Activated naive CD8-positive, alpha-beta T cell treated with anti-CD3 and anti-CD28 coated beads for 36 hours (primary cell): ENCODE measurements at regions not wholly inside any gene's neighbourhood (a gene's known extent, or its start where the extent isn't known, plus 50 kb on each side); places are given as distances from the start of the nearest gene placed in this dataset.
A peak's percentile ranks its signal among the peaks of the same experiment; 100 is the strongest.
"Not testable (repeated sequence)": the region's sequence is repeated elsewhere in the genome, so short reads cannot be mapped to it uniquely, and the experiment has no call there.

Experiments
- DNase-seq: peaks from one replicate; pipeline ENCODE4 v3.0.0; 2021
- H3K27ac Mint-ChIP-seq: one replicate; pipeline ENCODE4 v1.8.0; 2022; ENCODE audit warnings: mild to moderate bottlenecking, moderate library complexity, mixed read lengths
- H3K27me3 Mint-ChIP-seq: one replicate; pipeline ENCODE4 v1.8.0; 2022; ENCODE audit warnings: mild to moderate bottlenecking, mixed read lengths
- H3K36me3 Mint-ChIP-seq: one replicate; pipeline ENCODE4 v1.8.0; 2021; ENCODE audit warnings: mild to moderate bottlenecking, mixed read lengths
- H3K4me1 Mint-ChIP-seq: one replicate; pipeline ENCODE4 v1.8.0; 2021; ENCODE audit warnings: mixed read lengths
- H3K4me3 Mint-ChIP-seq: one replicate; pipeline ENCODE4 v1.8.0; 2022; ENCODE audit warnings: mild to moderate bottlenecking, moderate library complexity, mixed read lengths
- H3K9me3 Mint-ChIP-seq: one replicate; pipeline ENCODE4 v1.8.0; 2022; ENCODE audit warnings: mixed read lengths

- Mint-ChIP-seq H3K36me3 (no peaks in the 10 kb centered on the region), H3K27me3 (no peaks in the 10 kb centered on the region), H3K4me1 (no peaks in the 10 kb centered on the region), H3K4me3 (no peak overlapping the region), H3K27ac (no peak overlapping the region), H3K9me3 (peaks cover 6% of the 10 kb centered on the region)
- no peak for DNase-seq
Measured at GRCh38 chr3:196147116-196147515, 64.1 kb downstream of the ZDHHC19 start.

GRCh38 chr3:196145468-196146262 lies 63.8 kb upstream of the TFRC start:
- H3K27ac Mint-ChIP-seq: no peak overlapping the region
- H3K27me3 Mint-ChIP-seq: no peaks in the 10 kb centered on the region
- peaks cover 4% of the 10 kb centered on the region for H3K9me3 Mint-ChIP-seq
- H3K4me3 Mint-ChIP-seq: no peak overlapping the region
- DNase-seq: no peak
- H3K4me1 Mint-ChIP-seq: peaks cover 2% of the 10 kb centered on the region
- no peaks in the 10 kb centered on the region for H3K36me3 Mint-ChIP-seq

DNA sequence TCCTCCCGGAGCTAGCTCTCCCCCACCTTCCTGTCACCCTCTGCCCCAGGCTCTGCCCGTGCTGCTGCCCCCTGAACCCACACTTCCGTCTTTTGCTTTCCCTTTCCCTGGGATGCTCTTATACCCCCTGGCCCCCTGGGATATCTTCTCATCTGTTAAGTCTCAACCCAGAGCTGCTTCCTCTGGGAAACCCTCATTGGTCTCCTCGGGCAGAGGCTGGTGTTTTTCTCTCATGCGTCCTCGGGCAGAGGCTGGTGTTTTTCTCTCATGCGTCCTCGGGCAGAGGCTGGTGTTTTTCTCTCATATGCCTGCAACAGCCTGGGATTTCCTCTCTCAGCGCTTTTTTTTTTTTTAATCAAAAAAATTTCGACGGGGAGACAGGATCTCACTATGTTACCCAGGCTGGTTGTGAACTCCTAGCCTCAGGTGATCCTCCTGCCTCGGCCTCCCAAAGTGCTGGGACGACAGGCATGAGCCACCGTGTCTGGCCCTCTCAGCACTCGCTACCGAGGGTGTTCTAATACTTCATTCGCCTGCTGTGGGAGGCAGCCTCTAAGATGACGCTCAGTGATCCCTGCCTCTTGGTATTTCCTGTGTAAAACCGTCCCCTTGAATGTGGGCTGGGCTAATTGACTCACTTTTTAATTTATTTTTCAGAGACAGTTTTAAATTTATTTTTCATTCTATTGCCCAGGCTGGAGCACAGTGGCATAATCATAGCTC lies 62.7 kb upstream of the TFRC start:
- Mint-ChIP-seq H3K27me3 (no peaks in the 10 kb centered on the region), H3K36me3 (no peaks in the 10 kb centered on the region), H3K27ac (no peak overlapping the region), H3K4me1 (peaks cover 7% of the 10 kb centered on the region), H3K4me3 (no peak overlapping the region), H3K9me3 (no peaks in the 10 kb centered on the region)
- DNase-seq: no peak

DNA sequence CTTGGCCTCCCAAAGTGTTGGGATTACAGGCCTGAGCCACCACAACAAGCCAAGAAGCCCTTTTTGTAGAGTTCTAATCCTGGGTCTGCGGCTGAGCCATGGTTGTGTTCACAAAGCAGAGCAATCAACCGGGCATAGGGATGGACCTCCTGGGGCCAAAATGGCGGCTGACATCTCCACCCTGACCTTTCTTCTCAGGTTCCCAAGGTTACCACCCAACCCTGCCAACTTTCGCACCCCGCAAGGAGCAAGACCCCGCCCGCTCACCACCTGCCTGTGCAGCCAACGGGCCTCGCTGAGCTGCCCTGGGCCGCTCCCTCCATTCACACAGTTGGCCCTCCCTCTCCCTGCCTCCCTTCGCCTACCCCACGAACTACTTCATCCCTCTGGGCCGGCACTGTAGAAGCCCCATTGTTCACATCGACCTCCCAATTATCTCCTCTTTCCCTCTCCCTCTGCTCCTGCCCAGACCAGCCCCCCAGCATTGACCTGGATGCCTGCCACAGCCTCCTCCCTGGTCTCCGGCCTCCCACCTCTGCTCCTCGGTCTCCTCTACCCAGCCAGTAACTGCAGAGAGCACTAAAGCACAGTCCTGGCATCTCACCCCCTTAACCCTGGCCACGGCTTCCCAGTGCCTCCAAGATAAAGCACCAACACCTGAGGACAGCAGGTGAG lies 62.0 kb upstream of the TFRC start:
- H3K27ac Mint-ChIP-seq: no peak overlapping the region
- DNase-seq: no peak
- H3K4me3 Mint-ChIP-seq: no peak overlapping the region
- H3K9me3 Mint-ChIP-seq: no peaks in the 10 kb centered on the region
- H3K4me1 Mint-ChIP-seq: peaks cover 7% of the 10 kb centered on the region
- no peaks in the 10 kb centered on the region for H3K27me3 Mint-ChIP-seq
- H3K36me3 Mint-ChIP-seq: no peaks in the 10 kb centered on the region

DNA sequence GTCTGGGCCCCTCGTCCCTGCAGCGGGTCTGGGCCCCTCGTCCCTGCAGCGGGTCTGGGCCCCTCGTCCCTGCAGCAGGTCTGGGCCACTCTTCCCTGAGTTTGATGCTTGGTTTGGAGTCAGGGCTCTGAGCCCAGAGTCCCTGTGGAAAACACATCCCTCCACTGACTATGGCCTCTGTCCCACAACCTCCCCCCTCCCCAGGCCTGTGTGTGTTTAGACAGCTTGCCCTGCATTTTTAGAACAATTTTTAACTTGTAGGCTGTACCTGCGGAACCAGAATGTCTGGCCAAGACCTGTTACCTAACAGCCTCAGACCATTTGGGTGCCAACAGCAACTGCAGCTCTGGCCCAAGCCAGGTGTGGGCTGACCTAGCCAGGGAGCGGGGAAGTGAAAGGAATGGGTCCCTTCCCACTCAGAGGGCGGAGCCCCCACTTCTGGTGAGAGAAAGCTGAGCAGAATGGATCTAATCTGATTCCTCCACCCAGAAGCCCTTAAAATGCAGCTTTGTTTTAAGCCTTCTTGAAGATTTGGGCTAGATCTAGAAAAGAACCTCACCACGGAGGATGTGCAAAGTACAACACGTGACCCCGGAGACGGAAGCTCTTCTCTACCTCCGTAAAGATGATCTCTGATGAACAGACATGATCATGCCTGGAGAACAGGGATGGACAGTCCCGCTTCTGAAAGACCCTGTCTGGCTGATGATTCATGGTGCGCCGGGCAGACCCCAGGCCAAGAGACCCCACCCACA lies 60.5 kb upstream of the TFRC start:
- no peaks in the 10 kb centered on the region for H3K36me3 Mint-ChIP-seq
- no peaks in the 10 kb centered on the region for H3K9me3 Mint-ChIP-seq
- no peak overlapping the region for H3K4me3 Mint-ChIP-seq
- H3K4me1 Mint-ChIP-seq: peaks cover 7% of the 10 kb centered on the region
- H3K27ac Mint-ChIP-seq: no peak overlapping the region
- H3K27me3 Mint-ChIP-seq: no peaks in the 10 kb centered on the region
- DNase-seq: no peak

- H3K4me3 Mint-ChIP-seq: no peak overlapping the region
- no peaks in the 10 kb centered on the region for H3K27me3 Mint-ChIP-seq
- H3K9me3 Mint-ChIP-seq: no peaks in the 10 kb centered on the region
- no peak for DNase-seq
- no peak overlapping the region for H3K27ac Mint-ChIP-seq
- peaks cover 7% of the 10 kb centered on the region for H3K4me1 Mint-ChIP-seq
- no peaks in the 10 kb centered on the region for H3K36me3 Mint-ChIP-seq
Measured at GRCh38 chr3:196141866-196142201, 59.9 kb upstream of the TFRC start.

DNA sequence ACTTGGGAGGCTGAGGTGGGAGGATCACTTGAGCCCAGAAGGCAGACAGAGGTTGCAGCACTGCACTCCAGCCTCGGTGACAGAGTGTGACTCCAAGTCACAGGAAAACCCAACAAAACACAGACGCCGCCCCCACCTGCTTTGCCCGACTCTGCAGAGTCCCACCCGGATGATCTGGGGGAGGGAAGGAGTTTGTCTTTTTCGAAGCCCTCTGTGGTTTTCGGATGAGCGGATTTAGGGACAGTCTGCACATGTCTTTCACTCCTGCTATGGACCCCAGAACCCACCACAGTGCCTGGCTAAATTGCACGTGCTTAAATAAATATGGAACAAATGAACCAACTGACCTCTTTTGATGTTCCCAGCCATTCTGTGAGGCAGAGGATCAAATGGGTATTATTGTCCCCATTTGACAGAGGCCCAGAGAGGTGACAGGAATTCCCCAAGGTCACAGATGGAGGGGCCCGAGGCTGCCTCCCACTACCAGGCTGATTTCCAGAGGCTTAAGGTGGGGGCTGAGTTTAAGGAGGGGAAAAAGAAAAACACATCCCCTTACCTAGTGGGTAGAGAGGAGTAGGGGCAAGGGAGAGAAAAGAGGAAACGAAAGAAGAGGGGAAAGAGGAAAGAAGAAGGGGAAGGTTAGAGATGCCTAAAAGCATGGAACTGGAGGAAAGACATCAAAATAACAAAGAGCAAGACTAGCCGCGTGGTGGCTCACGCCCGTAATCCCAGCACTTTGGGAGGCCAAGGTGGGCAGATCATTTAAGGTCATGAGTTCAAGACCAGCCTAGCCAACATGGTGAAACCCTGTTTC lies 59.4 kb upstream of the TFRC start:
- H3K36me3 Mint-ChIP-seq: no peaks in the 10 kb centered on the region
- no peak overlapping the region for H3K4me3 Mint-ChIP-seq
- H3K27me3 Mint-ChIP-seq: no peaks in the 10 kb centered on the region
- DNase-seq: no peak
- H3K4me1 Mint-ChIP-seq: peaks cover 9% of the 10 kb centered on the region
- no peak overlapping the region for H3K27ac Mint-ChIP-seq
- no peaks in the 10 kb centered on the region for H3K9me3 Mint-ChIP-seq

DNA sequence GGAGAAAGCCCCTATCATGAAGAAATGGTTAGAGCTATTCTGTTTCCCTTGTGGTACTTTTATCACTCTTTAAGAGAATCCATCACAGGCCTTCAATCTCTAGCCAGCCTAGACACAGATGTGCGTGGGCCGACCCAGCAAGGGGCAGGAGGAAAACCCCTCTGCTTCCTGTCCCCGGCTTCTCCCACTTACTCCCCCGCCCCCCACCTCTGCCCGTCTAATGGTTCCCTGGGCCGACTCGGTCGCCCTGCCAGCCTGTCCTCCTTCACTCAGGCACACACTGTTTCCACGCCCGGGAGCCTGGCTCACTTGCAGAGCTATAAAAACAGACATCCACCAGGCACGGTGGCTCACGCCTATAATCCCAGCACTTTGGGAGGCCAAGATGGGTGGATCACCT lies 58.3 kb upstream of the TFRC start:
- Mint-ChIP-seq H3K27me3 (no peaks in the 10 kb centered on the region), H3K4me3 (no peak overlapping the region), H3K27ac (peak overlapping the region; percentile 38), H3K4me1 (peaks cover 9% of the 10 kb centered on the region), H3K36me3 (no peaks in the 10 kb centered on the region), H3K9me3 (no peaks in the 10 kb centered on the region)
- peak; percentile 23 for DNase-seq

- Mint-ChIP-seq H3K9me3 (no peaks in the 10 kb centered on the region), H3K27ac (no peak overlapping the region), H3K27me3 (no peaks in the 10 kb centered on the region), H3K36me3 (no peaks in the 10 kb centered on the region), H3K4me1 (peaks cover 9% of the 10 kb centered on the region), H3K4me3 (no peak overlapping the region)
- DNase-seq: no peak
Measured at GRCh38 chr3:196139281-196139680, 57.4 kb upstream of the TFRC start.

DNA sequence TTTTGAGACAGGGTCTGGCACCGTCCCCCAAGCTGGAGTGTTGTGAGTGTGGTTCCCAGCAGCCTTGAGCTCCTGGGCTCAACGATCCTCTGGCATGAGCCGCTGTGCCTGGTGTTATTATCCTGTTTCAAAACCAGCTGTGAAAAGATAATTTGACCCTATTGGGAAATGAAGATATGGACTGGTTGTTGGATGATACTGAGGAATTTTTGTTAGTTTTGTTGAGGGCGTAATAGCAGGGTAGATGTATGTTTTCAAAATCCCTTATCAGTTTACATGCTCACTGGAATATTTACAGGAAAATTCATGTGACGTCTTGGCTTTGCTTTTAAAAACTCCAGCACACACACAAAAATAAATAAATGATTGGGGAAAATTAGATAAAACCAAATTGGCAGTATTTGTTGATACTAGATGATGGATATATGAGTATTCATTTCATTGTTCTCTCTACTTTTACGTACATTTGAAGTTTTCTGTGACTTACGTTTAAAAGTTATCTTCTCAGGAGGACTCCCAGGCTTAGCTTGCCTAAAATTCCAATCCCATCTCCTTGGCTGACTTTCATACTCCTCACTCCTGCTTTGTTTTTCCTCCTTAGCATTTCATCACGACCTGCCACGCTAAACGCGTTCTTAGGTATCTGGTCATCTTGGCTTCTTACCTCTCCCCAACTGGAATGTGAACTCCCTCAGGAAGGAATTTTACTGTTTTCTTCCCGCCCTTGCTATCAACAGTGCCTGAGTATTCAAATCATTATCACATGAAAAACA lies 56.8 kb upstream of the TFRC start:
- Mint-ChIP-seq H3K9me3 (no peaks in the 10 kb centered on the region), H3K36me3 (no peaks in the 10 kb centered on the region), H3K4me3 (no peak overlapping the region), H3K4me1 (peaks cover 9% of the 10 kb centered on the region), H3K27ac (no peak overlapping the region), H3K27me3 (no peaks in the 10 kb centered on the region)
- no peak for DNase-seq

GRCh38 chr3:196136640-196136989 lies 54.7 kb upstream of the TFRC start:
- not testable (repeated sequence) for H3K4me3 Mint-ChIP-seq, DNase-seq, H3K27me3 Mint-ChIP-seq, H3K36me3 Mint-ChIP-seq, H3K9me3 Mint-ChIP-seq, H3K4me1 Mint-ChIP-seq, H3K27ac Mint-ChIP-seq

- Mint-ChIP-seq H3K27ac (no peak overlapping the region), H3K9me3 (no peaks in the 10 kb centered on the region), H3K4me1 (peaks cover 7% of the 10 kb centered on the region), H3K4me3 (no peak overlapping the region), H3K27me3 (peaks cover 3% of the 10 kb centered on the region), H3K36me3 (no peaks in the 10 kb centered on the region)
- DNase-seq: no peak
Measured at GRCh38 chr3:196135693-196136639, 54.1 kb upstream of the TFRC start.

- H3K4me1 Mint-ChIP-seq: peaks cover 2% of the 10 kb centered on the region
- H3K27ac Mint-ChIP-seq: no peak overlapping the region
- no peaks in the 10 kb centered on the region for H3K36me3 Mint-ChIP-seq
- H3K4me3 Mint-ChIP-seq: no peak overlapping the region
- H3K9me3 Mint-ChIP-seq: no peaks in the 10 kb centered on the region
- peaks cover 3% of the 10 kb centered on the region for H3K27me3 Mint-ChIP-seq
- DNase-seq: no peak
Measured at GRCh38 chr3:196134691-196135090, 52.8 kb upstream of the TFRC start.
